Mesothelial cell of epicardium (in vitro differentiated cells): ENCODE measurements at regions not wholly inside any gene's neighbourhood (a gene's known extent, or its start where the extent isn't known, plus 50 kb on each side); places are given as distances from the start of the nearest gene placed in this dataset.

Experiments
- DNase-seq, 2 experiments: peaks; one replicate each; pipeline ENCODE4 v3.0.0; 2021; ENCODE audit warnings: low spot score in 2 of 2; ENCODE audit not compliant: unreplicated experiment in 2 of 2
- H3K27ac Mint-ChIP-seq: 2 replicates; pipeline ENCODE4 v1.8.0; 2021; ENCODE audit warnings: mixed read lengths
- H3K27me3 Mint-ChIP-seq: 2 replicates; pipeline ENCODE4 v1.8.0; 2021; ENCODE audit warnings: low read depth, mixed read lengths
- H3K36me3 Mint-ChIP-seq: 2 replicates; pipeline ENCODE4 v1.8.0; 2021; ENCODE audit warnings: mixed read lengths
- H3K4me1 Mint-ChIP-seq: 2 replicates; pipeline ENCODE4 v1.8.0; 2021; ENCODE audit warnings: mixed read lengths
- H3K4me3 Mint-ChIP-seq: 2 replicates; pipeline ENCODE4 v1.8.0; 2021; ENCODE audit warnings: mild to moderate bottlenecking, moderate library complexity, mixed read lengths
- H3K9me3 Mint-ChIP-seq: 2 replicates; pipeline ENCODE4 v1.8.0; 2021; ENCODE audit warnings: mixed read lengths
- TF ChIP-seq, protein P1 (sequence below): fragments of 200-600 bp; sonication (generic); IDR thresholded peaks from one replicate; pipeline ENCODE4 v1.5.0; 2021; ENCODE audit warnings: antibody characterized with exemption; ENCODE audit not compliant: unreplicated experiment

DNA sequence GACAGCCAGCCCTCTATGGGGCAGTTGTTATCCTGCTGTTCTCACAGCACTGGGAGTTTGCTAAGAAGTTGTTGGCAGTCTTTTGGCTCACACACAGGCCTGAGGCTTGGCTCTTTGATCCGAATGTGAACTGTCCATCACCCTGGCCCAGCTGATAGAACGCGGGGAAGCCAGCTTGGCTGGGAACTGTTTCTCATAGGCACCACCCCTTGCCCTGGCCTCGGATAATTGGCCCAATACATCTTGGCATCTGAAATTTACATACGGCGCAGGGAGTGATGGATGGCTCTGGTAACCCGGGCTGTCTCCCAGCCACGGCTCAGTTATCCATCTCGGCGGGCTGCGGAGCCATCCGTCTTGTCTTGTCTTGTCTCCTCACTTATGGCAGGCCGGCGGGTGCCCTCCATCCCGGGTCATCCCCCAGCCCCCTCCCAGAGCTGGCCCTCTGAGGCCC is 164.1 kb downstream of the PHETA1 start:
- no peaks in the 10 kb centered on the region for H3K9me3 Mint-ChIP-seq
- no peaks in the 10 kb centered on the region for H3K36me3 Mint-ChIP-seq
- TF ChIP-seq, protein P1, sequence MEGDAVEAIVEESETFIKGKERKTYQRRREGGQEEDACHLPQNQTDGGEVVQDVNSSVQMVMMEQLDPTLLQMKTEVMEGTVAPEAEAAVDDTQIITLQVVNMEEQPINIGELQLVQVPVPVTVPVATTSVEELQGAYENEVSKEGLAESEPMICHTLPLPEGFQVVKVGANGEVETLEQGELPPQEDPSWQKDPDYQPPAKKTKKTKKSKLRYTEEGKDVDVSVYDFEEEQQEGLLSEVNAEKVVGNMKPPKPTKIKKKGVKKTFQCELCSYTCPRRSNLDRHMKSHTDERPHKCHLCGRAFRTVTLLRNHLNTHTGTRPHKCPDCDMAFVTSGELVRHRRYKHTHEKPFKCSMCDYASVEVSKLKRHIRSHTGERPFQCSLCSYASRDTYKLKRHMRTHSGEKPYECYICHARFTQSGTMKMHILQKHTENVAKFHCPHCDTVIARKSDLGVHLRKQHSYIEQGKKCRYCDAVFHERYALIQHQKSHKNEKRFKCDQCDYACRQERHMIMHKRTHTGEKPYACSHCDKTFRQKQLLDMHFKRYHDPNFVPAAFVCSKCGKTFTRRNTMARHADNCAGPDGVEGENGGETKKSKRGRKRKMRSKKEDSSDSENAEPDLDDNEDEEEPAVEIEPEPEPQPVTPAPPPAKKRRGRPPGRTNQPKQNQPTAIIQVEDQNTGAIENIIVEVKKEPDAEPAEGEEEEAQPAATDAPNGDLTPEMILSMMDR: no peak
- peaks cover 37% of the 10 kb centered on the region for H3K27me3 Mint-ChIP-seq
- no peak overlapping the region for H3K27ac Mint-ChIP-seq
- H3K4me3 Mint-ChIP-seq: no peak overlapping the region
- H3K4me1 Mint-ChIP-seq: peaks cover 21% of the 10 kb centered on the region
- no peak for DNase-seq

DNA sequence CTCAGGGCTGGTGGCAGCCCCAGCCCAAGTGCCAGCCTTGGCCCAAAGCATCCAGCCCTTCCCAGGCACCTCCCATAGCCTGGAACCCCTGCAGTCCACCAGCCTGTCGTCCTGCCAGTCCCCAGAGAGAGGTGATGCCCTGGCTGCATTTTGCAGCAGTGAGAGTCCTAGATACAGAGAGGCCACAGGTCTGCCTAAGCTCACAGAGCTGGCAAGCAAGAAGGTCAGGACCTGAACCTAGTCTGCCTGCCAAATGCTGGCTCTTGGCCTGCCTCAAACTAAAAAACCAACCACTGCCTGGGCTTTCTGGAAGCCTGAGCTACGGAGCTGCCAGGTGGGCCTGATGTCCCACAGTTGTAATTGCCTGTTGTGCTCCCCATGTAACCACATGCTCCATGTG is 164.9 kb downstream of the PHETA1 start:
- Mint-ChIP-seq H3K27me3 (peaks cover 41% of the 10 kb centered on the region), H3K9me3 (no peaks in the 10 kb centered on the region), H3K4me3 (no peak overlapping the region), H3K27ac (no peak overlapping the region), H3K4me1 (peaks cover 23% of the 10 kb centered on the region), H3K36me3 (no peaks in the 10 kb centered on the region)
- TF ChIP-seq, protein P1: no peak
- DNase-seq: no peak

DNA sequence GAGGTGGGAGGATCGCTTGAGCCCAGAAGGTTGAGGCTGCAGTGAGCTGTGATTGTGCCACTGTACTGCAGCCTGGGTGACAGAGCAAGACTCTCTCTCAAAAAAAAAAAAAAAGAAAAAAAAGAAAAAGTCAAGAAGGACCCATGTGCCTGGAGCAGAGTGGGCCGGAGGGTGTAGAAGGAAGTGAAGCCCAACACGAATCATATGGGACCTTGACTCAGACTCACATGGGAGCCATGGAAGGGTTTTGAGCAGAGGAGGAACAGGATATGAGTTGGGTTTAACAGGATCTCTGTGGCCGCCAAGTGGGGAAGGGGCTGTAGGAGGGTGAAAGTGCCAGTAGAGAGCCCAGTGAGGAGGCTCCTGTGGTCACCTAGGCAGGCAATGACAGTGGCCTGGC is 165.4 kb downstream of the PHETA1 start:
- H3K27me3 Mint-ChIP-seq: peaks cover 43% of the 10 kb centered on the region
- TF ChIP-seq, protein P1: no peak
- no peaks in the 10 kb centered on the region for H3K36me3 Mint-ChIP-seq
- H3K9me3 Mint-ChIP-seq: no peaks in the 10 kb centered on the region
- peaks cover 26% of the 10 kb centered on the region for H3K4me1 Mint-ChIP-seq
- H3K4me3 Mint-ChIP-seq: no peak overlapping the region
- no peak overlapping the region for H3K27ac Mint-ChIP-seq
- DNase-seq: no peak

DNA sequence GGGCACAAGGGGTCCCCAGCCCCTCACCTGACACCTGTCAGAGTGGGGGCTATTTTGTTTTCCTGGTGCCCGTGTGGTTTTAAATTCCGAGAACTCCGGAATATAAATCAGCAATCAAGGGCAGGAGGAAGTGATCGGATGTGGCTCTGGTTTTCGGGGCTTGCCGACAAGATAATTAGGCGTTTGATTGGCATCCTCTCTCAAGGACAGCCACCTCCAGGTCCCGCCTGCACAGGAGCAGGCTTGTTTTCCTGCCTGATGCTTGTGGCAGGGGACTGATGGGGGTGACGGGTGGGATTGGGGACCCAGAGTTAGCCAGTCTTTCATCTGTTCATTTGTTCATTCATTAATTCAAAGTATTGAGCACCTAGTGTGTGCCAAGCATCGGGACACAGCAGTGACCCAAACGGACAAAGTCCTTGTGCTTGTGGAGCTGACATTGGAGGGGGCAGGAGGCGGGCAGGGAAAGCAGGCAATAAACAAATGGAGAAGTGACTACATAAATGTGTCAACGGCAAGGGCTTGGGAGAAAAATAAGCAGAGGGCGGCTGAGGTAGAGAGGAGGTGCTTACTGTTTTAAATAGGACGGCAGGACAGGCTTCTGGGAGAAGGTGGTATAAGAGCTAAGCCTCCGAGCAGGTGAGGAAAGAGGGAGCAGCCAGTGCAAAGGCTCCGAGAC is 166.5 kb downstream of the PHETA1 start:
- no peaks in the 10 kb centered on the region for H3K9me3 Mint-ChIP-seq
- DNase-seq: no peak
- no peak overlapping the region for H3K27ac Mint-ChIP-seq
- H3K36me3 Mint-ChIP-seq: no peaks in the 10 kb centered on the region
- no peak overlapping the region for H3K4me3 Mint-ChIP-seq
- H3K27me3 Mint-ChIP-seq: peaks cover 38% of the 10 kb centered on the region
- peaks cover 26% of the 10 kb centered on the region for H3K4me1 Mint-ChIP-seq
- TF ChIP-seq, protein P1: no peak

DNA sequence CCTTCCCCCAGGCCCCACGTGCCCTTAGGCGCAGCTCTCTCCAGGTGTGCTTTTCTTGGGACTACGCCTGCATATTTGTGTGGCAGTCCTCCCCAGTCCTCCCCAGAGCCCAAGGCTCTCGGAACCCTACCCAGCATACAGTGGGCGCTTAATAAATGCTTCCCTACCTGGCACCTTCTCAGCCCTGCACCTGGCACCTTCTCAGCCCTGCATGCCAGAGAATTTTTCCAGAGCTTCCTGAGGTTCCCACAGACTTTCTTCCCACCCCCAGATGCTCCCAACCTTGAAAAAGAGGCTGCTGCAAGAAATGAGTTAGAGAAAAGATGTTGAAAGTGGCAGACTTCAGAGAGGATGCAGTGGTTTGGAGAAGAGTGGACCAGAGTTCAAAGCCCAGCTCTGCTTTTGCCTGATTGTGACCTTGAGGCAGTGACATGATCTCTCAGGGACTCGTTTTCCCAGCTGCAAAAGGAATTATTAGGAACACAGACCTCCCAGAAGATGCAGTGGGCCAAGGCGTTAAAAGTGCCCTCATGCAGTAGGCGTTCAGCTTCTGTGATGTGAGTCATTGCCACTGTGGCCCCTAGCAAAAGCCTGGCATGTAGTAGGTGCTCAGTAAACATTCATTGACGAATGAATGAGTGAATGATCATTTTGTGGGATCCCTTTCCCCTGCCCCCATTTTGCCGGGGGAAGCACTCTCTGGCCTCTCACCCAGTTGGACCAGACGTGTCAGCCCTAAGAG is 167.2 kb downstream of the PHETA1 start:
- Mint-ChIP-seq H3K27me3 (peaks cover 41% of the 10 kb centered on the region), H3K4me3 (no peak overlapping the region), H3K9me3 (no peaks in the 10 kb centered on the region), H3K4me1 (peaks cover 26% of the 10 kb centered on the region), H3K27ac (no peak overlapping the region), H3K36me3 (no peaks in the 10 kb centered on the region)
- TF ChIP-seq, protein P1: no peak
- no peak for DNase-seq
